ENCODE measurements at regions not wholly inside any gene's neighbourhood (a gene's known extent, or its start where the extent isn't known, plus 50 kb on each side); places are given as distances from the start of the nearest gene placed in this dataset.

DNA sequence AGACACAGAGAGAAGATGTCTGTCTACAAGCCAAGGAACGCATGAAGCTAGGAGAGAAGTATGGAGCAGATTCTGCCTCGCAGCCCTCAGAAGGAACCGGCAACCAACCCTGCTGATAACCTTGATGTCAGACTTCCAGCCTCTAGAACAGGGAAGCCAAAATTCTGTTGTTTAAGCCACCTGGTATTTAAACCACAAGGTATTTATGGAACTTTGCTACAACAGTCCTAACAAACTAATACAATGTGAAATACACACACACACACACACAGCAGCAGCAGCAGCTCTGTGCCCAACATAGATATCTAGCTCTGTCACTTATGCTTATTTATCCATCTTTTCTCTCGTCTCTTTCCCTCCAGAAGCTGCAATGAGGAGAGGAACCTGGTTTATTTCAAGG lies 400.0 kb downstream of the ETS1 start:
- peak; percentile 48 for ATAC-seq
- TF ChIP-seq, protein P1, sequence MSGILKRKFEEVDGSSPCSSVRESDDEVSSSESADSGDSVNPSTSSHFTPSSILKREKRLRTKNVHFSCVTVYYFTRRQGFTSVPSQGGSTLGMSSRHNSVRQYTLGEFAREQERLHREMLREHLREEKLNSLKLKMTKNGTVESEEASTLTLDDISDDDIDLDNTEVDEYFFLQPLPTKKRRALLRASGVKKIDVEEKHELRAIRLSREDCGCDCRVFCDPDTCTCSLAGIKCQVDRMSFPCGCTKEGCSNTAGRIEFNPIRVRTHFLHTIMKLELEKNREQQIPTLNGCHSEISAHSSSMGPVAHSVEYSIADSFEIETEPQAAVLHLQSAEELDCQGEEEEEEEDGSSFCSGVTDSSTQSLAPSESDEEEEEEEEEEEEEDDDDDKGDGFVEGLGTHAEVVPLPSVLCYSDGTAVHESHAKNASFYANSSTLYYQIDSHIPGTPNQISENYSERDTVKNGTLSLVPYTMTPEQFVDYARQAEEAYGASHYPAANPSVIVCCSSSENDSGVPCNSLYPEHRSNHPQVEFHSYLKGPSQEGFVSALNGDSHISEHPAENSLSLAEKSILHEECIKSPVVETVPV (CRISPR knock-in tag; IDR thresholded peaks at IDR 0.05) = no peak
- TF ChIP-seq OSR1 (CRISPR knock-in tag; IDR thresholded peaks at IDR 0.05) = no peak
- no peak for TF ChIP-seq ZFP3 (CRISPR knock-in tag; IDR thresholded peaks at IDR 0.05)
- TF ChIP-seq, protein P2, sequence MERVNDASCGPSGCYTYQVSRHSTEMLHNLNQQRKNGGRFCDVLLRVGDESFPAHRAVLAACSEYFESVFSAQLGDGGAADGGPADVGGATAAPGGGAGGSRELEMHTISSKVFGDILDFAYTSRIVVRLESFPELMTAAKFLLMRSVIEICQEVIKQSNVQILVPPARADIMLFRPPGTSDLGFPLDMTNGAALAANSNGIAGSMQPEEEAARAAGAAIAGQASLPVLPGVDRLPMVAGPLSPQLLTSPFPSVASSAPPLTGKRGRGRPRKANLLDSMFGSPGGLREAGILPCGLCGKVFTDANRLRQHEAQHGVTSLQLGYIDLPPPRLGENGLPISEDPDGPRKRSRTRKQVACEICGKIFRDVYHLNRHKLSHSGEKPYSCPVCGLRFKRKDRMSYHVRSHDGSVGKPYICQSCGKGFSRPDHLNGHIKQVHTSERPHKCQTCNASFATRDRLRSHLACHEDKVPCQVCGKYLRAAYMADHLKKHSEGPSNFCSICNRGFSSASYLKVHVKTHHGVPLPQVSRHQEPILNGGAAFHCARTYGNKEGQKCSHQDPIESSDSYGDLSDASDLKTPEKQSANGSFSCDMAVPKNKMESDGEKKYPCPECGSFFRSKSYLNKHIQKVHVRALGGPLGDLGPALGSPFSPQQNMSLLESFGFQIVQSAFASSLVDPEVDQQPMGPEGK (CRISPR knock-in tag; IDR thresholded peaks at IDR 0.05; ENCODE audit: borderline replicate concordance) = no peak
- no peak for TF ChIP-seq ARNTL (CRISPR knock-in tag; IDR thresholded peaks at IDR 0.05; ENCODE audit: borderline replicate concordance, low read depth)
- no peak for TF ChIP-seq ZFP30 (CRISPR knock-in tag; IDR thresholded peaks at IDR 0.05)
- no peak for TF ChIP-seq GLIS3 (CRISPR knock-in tag; IDR thresholded peaks at IDR 0.05)
- no peak for TF ChIP-seq ISL1 (CRISPR knock-in tag; IDR thresholded peaks at IDR 0.05)
- TF ChIP-seq, protein P3, sequence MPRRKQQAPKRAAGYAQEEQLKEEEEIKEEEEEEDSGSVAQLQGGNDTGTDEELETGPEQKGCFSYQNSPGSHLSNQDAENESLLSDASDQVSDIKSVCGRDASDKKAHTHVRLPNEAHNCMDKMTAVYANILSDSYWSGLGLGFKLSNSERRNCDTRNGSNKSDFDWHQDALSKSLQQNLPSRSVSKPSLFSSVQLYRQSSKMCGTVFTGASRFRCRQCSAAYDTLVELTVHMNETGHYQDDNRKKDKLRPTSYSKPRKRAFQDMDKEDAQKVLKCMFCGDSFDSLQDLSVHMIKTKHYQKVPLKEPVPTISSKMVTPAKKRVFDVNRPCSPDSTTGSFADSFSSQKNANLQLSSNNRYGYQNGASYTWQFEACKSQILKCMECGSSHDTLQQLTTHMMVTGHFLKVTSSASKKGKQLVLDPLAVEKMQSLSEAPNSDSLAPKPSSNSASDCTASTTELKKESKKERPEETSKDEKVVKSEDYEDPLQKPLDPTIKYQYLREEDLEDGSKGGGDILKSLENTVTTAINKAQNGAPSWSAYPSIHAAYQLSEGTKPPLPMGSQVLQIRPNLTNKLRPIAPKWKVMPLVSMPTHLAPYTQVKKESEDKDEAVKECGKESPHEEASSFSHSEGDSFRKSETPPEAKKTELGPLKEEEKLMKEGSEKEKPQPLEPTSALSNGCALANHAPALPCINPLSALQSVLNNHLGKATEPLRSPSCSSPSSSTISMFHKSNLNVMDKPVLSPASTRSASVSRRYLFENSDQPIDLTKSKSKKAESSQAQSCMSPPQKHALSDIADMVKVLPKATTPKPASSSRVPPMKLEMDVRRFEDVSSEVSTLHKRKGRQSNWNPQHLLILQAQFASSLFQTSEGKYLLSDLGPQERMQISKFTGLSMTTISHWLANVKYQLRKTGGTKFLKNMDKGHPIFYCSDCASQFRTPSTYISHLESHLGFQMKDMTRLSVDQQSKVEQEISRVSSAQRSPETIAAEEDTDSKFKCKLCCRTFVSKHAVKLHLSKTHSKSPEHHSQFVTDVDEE (CRISPR knock-in tag; IDR thresholded peaks at IDR 0.05) = no peak
- no peak for TF ChIP-seq PPARA (CRISPR knock-in tag; IDR thresholded peaks at IDR 0.05; ENCODE audit: borderline replicate concordance)
- TF ChIP-seq TCF4 (CRISPR knock-in tag; IDR thresholded peaks at IDR 0.05; ENCODE audit: borderline replicate concordance) = no peak
- no peak for TF ChIP-seq RARB (CRISPR knock-in tag; IDR thresholded peaks at IDR 0.05)
- no peak for TF ChIP-seq ESRRG (CRISPR knock-in tag; IDR thresholded peaks at IDR 0.05)

DNA sequence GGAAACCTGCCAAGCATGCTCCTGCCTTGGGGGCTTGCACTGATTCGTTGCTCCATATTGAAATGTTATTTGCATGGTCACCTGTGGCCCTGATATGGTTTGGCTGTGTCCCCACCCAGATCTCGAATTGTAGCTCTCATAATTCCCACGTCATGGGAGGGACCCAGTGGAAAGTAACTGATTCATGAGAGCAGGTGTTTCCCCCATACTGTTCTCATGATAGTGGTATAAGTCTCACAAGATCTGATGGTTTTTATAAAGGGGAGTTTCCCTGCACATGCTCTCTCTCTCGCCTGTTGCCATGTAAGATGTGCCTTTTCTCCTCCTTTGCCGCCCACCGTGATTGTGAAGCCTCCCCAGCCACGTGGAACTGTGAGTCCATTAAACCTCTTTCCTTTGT lies 402.4 kb downstream of the ETS1 start:
- ATAC-seq = no peak
- TF ChIP-seq ZC3H10 (CRISPR knock-in tag; IDR thresholded peaks at IDR 0.05) = no peak

DNA sequence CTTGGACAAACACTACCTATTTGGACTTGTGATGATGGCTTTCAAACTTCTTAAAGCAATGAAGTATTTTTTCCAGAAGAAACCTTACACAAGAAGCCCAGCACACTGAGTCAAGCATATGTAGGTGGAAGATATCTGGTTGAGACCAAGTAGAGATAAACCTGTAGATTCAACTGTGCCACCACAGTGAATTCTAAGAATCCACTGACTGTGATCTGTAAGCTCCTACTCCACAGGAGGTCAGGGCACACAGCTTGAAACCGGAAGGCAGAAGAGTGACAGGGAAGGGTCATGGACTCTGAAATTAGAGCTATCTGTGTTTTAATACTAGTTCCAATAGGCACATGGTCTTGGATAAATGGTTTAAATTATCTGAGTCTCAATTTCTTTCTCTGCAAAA lies 404.5 kb downstream of the ETS1 start:
- no peak for ATAC-seq
- TF ChIP-seq, protein P3 (CRISPR knock-in tag; IDR thresholded peaks at IDR 0.05) = no peak
- TF ChIP-seq ZFP3 (CRISPR knock-in tag; IDR thresholded peaks at IDR 0.05) = no peak
- TF ChIP-seq ZNF8 (CRISPR knock-in tag; IDR thresholded peaks at IDR 0.05) = no peak

DNA sequence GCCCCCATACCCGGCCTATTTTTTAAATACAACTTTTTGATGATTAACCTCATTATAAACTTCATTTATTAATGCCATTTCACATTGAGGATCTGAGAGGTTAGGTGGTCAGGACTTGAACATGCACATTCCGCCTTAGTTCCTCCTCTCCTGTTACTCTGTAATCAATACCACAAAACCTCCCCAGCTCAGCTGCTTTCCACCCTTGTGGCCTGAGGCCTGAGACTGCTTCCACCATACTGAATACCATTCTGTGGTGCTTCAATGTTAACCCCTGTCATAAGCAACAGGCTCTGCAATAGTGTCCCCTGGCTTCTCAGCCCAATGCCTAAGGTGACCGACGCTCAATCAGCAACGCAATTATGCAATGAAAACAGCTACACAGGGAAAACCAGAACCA lies 405.4 kb downstream of the ETS1 start:
- no peak for ATAC-seq
- no peak for TF ChIP-seq SNAI2 (CRISPR knock-in tag; IDR thresholded peaks at IDR 0.05)
- no peak for TF ChIP-seq ARNTL (CRISPR knock-in tag; IDR thresholded peaks at IDR 0.05; ENCODE audit: borderline replicate concordance, low read depth)
- TF ChIP-seq ZNF565 (CRISPR knock-in tag; conservative IDR thresholded peaks at IDR 0.05; ENCODE audit: low read depth) = no peak
- TF ChIP-seq ZC3H10 (CRISPR knock-in tag; IDR thresholded peaks at IDR 0.05) = no peak
- TF ChIP-seq, protein P3 (CRISPR knock-in tag; IDR thresholded peaks at IDR 0.05) = no peak
- TF ChIP-seq CSDC2 (CRISPR knock-in tag; IDR thresholded peaks at IDR 0.05) = no peak
- no peak for TF ChIP-seq ESRRG (CRISPR knock-in tag; IDR thresholded peaks at IDR 0.05)
- no peak for TF ChIP-seq GLIS3 (CRISPR knock-in tag; IDR thresholded peaks at IDR 0.05)
- no peak for TF ChIP-seq TCF4 (CRISPR knock-in tag; IDR thresholded peaks at IDR 0.05; ENCODE audit: borderline replicate concordance)
- no peak for TF ChIP-seq ISL1 (CRISPR knock-in tag; IDR thresholded peaks at IDR 0.05)
- TF ChIP-seq, protein P2 (CRISPR knock-in tag; IDR thresholded peaks at IDR 0.05; ENCODE audit: borderline replicate concordance) = no peak
- TF ChIP-seq TOX (CRISPR knock-in tag; IDR thresholded peaks at IDR 0.05; ENCODE audit: borderline replicate concordance) = no peak
- TF ChIP-seq, protein P4, sequence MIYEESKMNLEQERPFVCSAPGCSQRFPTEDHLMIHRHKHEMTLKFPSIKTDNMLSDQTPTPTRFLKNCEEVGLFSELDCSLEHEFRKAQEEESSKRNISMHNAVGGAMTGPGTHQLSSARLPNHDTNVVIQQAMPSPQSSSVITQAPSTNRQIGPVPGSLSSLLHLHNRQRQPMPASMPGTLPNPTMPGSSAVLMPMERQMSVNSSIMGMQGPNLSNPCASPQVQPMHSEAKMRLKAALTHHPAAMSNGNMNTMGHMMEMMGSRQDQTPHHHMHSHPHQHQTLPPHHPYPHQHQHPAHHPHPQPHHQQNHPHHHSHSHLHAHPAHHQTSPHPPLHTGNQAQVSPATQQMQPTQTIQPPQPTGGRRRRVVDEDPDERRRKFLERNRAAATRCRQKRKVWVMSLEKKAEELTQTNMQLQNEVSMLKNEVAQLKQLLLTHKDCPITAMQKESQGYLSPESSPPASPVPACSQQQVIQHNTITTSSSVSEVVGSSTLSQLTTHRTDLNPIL (CRISPR knock-in tag; IDR thresholded peaks at IDR 0.05; ENCODE audit: low read depth) = no peak
- TF ChIP-seq PPARA (CRISPR knock-in tag; IDR thresholded peaks at IDR 0.05; ENCODE audit: borderline replicate concordance) = no peak
